HG03196 (cell line): ENCODE measurements at regions not wholly inside any gene's neighbourhood (a gene's known extent, or its start where the extent isn't known, plus 50 kb on each side); places are given as distances from the start of the nearest gene placed in this dataset.

Experiments used
- ATAC-seq: cut with Tn5 transposase; IDR thresholded peaks from one replicate; pipeline ENCODE4 v1.9.1; 2021; ENCODE audit not compliant: unreplicated experiment

DNA sequence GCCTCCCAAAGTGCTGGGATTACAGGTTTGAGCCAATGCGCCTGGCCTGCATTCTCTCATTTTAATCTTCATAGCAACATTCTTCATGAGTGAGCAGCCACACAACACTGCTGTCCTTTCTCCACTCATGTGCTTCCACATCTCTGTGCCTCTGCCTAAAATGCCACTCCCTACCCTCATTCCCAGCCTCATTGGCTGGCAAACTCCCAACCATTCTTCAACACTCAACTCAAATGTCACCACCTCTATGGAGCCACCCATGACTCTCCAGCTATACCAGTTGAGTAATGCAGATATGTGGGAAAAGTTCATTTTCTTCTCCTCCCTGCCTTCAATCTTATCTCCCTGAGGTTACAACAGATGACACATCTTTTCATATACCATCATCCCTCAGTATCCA, 53.9 kb upstream of the ZC3H12A start:
- no peak for ATAC-seq

GRCh38 chr1:37423810-37424209, 50.6 kb upstream of the ZC3H12A start:
- no peak for ATAC-seq

GRCh38 chr1:37424523-37424922, 49.9 kb upstream of the ZC3H12A start:
- no peak for ATAC-seq
